WTC11 (cell line): ENCODE measurements at regions not wholly inside any gene's neighbourhood (a gene's known extent, or its start where the extent isn't known, plus 50 kb on each side); places are given as distances from the start of the nearest gene placed in this dataset.

ENCODE experiments used
- ATAC-seq: fragments of 200-7000 bp; cut with Tn5 transposase; 2 replicates; pipeline ENCODE4 v1.10.0; 2021; ENCODE audit warnings: mild to moderate bottlenecking, moderate library complexity
- CTCF ChIA-PET: fragments of 300-600 bp; sonication (Branson Sonifier 250); formaldehyde crosslinking; loops from one replicate; lab custom pipeline; 2021; ENCODE audit warnings: antibody characterized with exemption; lab: Charles Lee
- POLR2A ChIA-PET: fragments of 350-600 bp; sonication (Branson Sonifier 250); formaldehyde crosslinking; loops from one replicate; lab custom pipeline; 2021; ENCODE audit warnings: antibody characterized with exemption; lab: Charles Lee
- DNase-seq: peaks from one replicate; pipeline ENCODE4 v3.0.0; 2021; ENCODE audit warnings: low spot score
- H3K27ac Mint-ChIP-seq: 2 replicates; pipeline ENCODE4 v1.8.0; 2021; ENCODE audit warnings: mixed read lengths
- H3K27me3 Mint-ChIP-seq: 2 replicates; pipeline ENCODE4 v1.8.0; 2021; ENCODE audit warnings: low read depth, mild to moderate bottlenecking, moderate library complexity, mixed read lengths
- H3K36me3 Mint-ChIP-seq: 2 replicates; pipeline ENCODE4 v1.8.0; 2021; ENCODE audit warnings: mixed read lengths
- H3K4me1 Mint-ChIP-seq: 2 replicates; pipeline ENCODE4 v1.8.0; 2022; ENCODE audit warnings: mixed read lengths
- H3K4me3 Mint-ChIP-seq: 2 replicates; pipeline ENCODE4 v1.8.0; 2021; ENCODE audit warnings: mild to moderate bottlenecking, moderate library complexity, mixed read lengths
- H3K9me3 Mint-ChIP-seq: 2 replicates; pipeline ENCODE4 v1.8.0; 2021; ENCODE audit warnings: mixed read lengths
- ATF1 ChIP-seq: sonication (generic); formaldehyde crosslinking; IDR thresholded peaks from 2 replicates; pipeline ENCODE4 v1.8.1; 2023; ENCODE audit warnings: mild to moderate bottlenecking, moderate library complexity, missing genetic modification reagents
- CREB1 ChIP-seq: sonication (generic); formaldehyde crosslinking; IDR thresholded peaks from 2 replicates; pipeline ENCODE4 v1.8.0; 2023; ENCODE audit warnings: mild to moderate bottlenecking, missing genetic modification reagents
- IRF2 ChIP-seq: sonication (generic); formaldehyde crosslinking; IDR thresholded peaks from 2 replicates; pipeline ENCODE4 v1.8.0; 2022; ENCODE audit warnings: low read depth, missing genetic modification reagents, borderline replicate concordance
- KAT7 ChIP-seq: sonication (generic); formaldehyde crosslinking; IDR thresholded peaks from 2 replicates; pipeline ENCODE4 v1.8.1; 2023; ENCODE audit warnings: missing genetic modification reagents, mild to moderate bottlenecking, borderline replicate concordance
- MXD4 ChIP-seq: fragments of 250-450 bp; sonication (Bioruptor Pico); IDR thresholded peaks from 2 replicates; pipeline ENCODE4 v1.8.0; 2021; ENCODE audit warnings: mild to moderate bottlenecking, moderate library complexity, borderline replicate concordance
- NFYB ChIP-seq: sonication (generic); formaldehyde crosslinking; conservative IDR thresholded peaks from 2 replicates; pipeline ENCODE4 v1.8.0; 2022; ENCODE audit warnings: low read depth, missing genetic modification reagents
- SMAD3 ChIP-seq: sonication (generic); formaldehyde crosslinking; IDR thresholded peaks from 2 replicates; pipeline ENCODE4 v1.8.0; 2022; ENCODE audit warnings: missing genetic modification reagents, mild to moderate bottlenecking, borderline replicate concordance
- SOX15 ChIP-seq: fragments of 250-450 bp; sonication (Bioruptor Pico); IDR thresholded peaks from 2 replicates; pipeline ENCODE4 v1.9.0; 2021; ENCODE audit warnings: mild to moderate bottlenecking
- TCF7 ChIP-seq: sonication (generic); formaldehyde crosslinking; IDR thresholded peaks from 2 replicates; pipeline ENCODE4 v1.8.0; 2022; ENCODE audit warnings: mild to moderate bottlenecking, low read depth, missing genetic modification reagents, moderate library complexity
- TEAD1 ChIP-seq: sonication (generic); formaldehyde crosslinking; IDR thresholded peaks from 2 replicates; pipeline ENCODE4 v1.8.0; 2022; ENCODE audit warnings: mild to moderate bottlenecking, missing genetic modification reagents
- ZNF138 ChIP-seq: sonication (generic); formaldehyde crosslinking; conservative IDR thresholded peaks from 2 replicates; pipeline ENCODE4 v1.8.1; 2022; ENCODE audit warnings: mild to moderate bottlenecking, moderate library complexity, missing genetic modification reagents
- ZNF219 ChIP-seq: sonication (generic); formaldehyde crosslinking; IDR thresholded peaks from 2 replicates; pipeline ENCODE4 v1.8.0; 2023; ENCODE audit warnings: missing genetic modification reagents, mild to moderate bottlenecking, borderline replicate concordance
- ZNF232 ChIP-seq: sonication (generic); formaldehyde crosslinking; IDR thresholded peaks from 2 replicates; pipeline ENCODE4 v1.8.0; 2022; ENCODE audit warnings: mild to moderate bottlenecking, missing genetic modification reagents
- ZNF396 ChIP-seq: fragments of 250-450 bp; sonication (Bioruptor Pico); IDR thresholded peaks from 2 replicates; pipeline ENCODE4 v1.8.0; 2021; ENCODE audit warnings: mild to moderate bottlenecking, moderate library complexity, borderline replicate concordance
- TF ChIP-seq, protein P1 (sequence below): sonication (generic); formaldehyde crosslinking; IDR thresholded peaks from 2 replicates; pipeline ENCODE4 v1.8.1; 2023; ENCODE audit warnings: mild to moderate bottlenecking, moderate library complexity, missing genetic modification reagents
- TF ChIP-seq, protein P2 (sequence below): sonication (generic); formaldehyde crosslinking; IDR thresholded peaks from 2 replicates; pipeline ENCODE4 v1.8.1; 2022; ENCODE audit warnings: low read depth, mild to moderate bottlenecking, moderate library complexity, missing genetic modification reagents, borderline replicate concordance
- TF ChIP-seq, protein P3 (sequence below): sonication (generic); formaldehyde crosslinking; IDR thresholded peaks from 2 replicates; pipeline ENCODE4 v1.8.1; 2022; ENCODE audit warnings: mild to moderate bottlenecking, moderate library complexity, missing genetic modification reagents
- TF ChIP-seq, protein P4 (sequence below): sonication (generic); formaldehyde crosslinking; conservative IDR thresholded peaks from 2 replicates; pipeline ENCODE4 v1.8.1; 2022; ENCODE audit warnings: mild to moderate bottlenecking, missing genetic modification reagents
- TF ChIP-seq, protein P5 (sequence below): fragments of 250-450 bp; sonication (Bioruptor Pico); IDR thresholded peaks from 2 replicates; pipeline ENCODE4 v2.1.2; 2022; ENCODE audit warnings: mild to moderate bottlenecking, moderate library complexity
- TF ChIP-seq, protein P6 (sequence below): sonication (generic); formaldehyde crosslinking; IDR thresholded peaks from 2 replicates; pipeline ENCODE4 v1.8.1; 2022; ENCODE audit warnings: low read depth, missing genetic modification reagents, borderline replicate concordance
- TF ChIP-seq, protein P7 (sequence below): fragments of 250-450 bp; sonication (Bioruptor Pico); conservative IDR thresholded peaks from 2 replicates; pipeline ENCODE4 v1.9.0; 2021; ENCODE audit warnings: mild to moderate bottlenecking
- TF ChIP-seq, protein P8 (sequence below): sonication (generic); formaldehyde crosslinking; IDR thresholded peaks from 2 replicates; pipeline ENCODE4 v1.8.1; 2023; ENCODE audit warnings: mild to moderate bottlenecking, missing genetic modification reagents

DNA sequence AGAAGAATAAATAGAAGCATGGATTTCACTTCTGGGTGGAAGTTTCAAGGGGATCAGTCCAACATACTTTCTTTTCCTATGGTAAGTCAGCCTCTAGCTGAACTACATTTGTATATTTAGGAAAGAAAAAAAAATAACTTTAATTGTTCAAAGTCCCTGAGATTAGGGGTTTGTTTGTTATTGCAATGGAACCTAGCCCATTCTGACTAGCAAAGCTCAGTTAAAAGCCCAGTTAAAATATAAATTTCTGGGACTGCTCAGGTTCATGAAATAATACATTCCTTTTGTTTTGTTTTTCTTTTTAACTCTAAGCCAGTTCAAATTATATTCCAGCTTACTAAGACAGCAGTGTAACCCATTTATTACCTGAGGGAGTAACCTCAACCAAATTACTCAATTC is 2069.6 kb upstream of the CELF4 start (continued):
- TF ChIP-seq, protein P1, sequence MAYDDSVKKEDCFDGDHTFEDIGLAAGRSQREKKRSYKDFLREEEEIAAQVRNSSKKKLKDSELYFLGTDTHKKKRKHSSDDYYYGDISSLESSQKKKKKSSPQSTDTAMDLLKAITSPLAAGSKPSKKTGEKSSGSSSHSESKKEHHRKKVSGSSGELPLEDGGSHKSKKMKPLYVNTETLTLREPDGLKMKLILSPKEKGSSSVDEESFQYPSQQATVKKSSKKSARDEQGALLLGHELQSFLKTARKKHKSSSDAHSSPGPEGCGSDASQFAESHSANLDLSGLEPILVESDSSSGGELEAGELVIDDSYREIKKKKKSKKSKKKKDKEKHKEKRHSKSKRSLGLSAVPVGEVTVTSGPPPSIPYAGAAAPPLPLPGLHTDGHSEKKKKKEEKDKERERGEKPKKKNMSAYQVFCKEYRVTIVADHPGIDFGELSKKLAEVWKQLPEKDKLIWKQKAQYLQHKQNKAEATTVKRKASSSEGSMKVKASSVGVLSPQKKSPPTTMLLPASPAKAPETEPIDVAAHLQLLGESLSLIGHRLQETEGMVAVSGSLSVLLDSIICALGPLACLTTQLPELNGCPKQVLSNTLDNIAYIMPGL (CRISPR knock-in tag), result no peak
- no peak for TF ChIP-seq ZNF219 (CRISPR knock-in tag)
- TF ChIP-seq, protein P2, sequence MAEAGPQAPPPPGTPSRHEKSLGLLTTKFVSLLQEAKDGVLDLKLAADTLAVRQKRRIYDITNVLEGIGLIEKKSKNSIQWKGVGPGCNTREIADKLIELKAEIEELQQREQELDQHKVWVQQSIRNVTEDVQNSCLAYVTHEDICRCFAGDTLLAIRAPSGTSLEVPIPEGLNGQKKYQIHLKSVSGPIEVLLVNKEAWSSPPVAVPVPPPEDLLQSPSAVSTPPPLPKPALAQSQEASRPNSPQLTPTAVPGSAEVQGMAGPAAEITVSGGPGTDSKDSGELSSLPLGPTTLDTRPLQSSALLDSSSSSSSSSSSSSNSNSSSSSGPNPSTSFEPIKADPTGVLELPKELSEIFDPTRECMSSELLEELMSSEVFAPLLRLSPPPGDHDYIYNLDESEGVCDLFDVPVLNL (CRISPR knock-in tag), result no peak
- TF ChIP-seq, protein P3, sequence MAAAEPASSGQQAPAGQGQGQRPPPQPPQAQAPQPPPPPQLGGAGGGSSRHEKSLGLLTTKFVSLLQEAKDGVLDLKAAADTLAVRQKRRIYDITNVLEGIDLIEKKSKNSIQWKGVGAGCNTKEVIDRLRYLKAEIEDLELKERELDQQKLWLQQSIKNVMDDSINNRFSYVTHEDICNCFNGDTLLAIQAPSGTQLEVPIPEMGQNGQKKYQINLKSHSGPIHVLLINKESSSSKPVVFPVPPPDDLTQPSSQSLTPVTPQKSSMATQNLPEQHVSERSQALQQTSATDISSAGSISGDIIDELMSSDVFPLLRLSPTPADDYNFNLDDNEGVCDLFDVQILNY (CRISPR knock-in tag), result no peak

DNA sequence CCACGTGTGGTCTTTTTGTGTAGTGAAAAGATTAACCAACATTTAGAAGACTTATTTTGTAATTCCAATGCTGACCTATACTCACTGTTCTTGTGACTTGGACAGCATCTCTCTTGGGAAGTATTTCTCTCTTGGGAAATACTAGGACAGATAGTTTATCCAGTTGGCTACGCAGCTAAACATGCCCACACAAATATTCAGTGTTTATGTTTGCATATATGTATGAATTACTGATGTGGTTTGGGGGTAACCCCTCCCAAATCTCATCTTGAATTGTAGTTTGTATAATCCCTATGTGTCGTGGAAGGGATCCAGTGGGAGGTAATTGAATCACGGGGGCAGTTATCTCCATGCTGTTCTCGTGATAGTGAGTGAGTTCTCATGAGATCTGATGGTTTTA is 2062.3 kb upstream of the CELF4 start:
- ChIA-PET CTCF (interaction anchor here (1.0 kb wide), 1 partner anchor 19 kb away, joined by 3 read pairs; no protein-coding TSS in a partner anchor), POLR2A (no interaction called here)
- H3K4me3 Mint-ChIP-seq, result no peak overlapping the region
- no peaks in the 10 kb centered on the region for H3K36me3 Mint-ChIP-seq
- DNase-seq (no peak), ATAC-seq (no peak)
- no peaks in the 10 kb centered on the region for H3K27me3 Mint-ChIP-seq
- no peaks in the 10 kb centered on the region for H3K9me3 Mint-ChIP-seq
- peaks cover 61% of the 10 kb centered on the region for H3K4me1 Mint-ChIP-seq
- H3K27ac Mint-ChIP-seq, result no peak overlapping the region
- TF ChIP-seq IRF2 (CRISPR knock-in tag), result no peak
- no peak for TF ChIP-seq CREB1 (CRISPR knock-in tag)
- TF ChIP-seq, protein P4, sequence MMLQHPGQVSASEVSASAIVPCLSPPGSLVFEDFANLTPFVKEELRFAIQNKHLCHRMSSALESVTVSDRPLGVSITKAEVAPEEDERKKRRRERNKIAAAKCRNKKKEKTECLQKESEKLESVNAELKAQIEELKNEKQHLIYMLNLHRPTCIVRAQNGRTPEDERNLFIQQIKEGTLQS, result no peak
- TF ChIP-seq TEAD1 (CRISPR knock-in tag), result no peak
- TF ChIP-seq TCF7 (CRISPR knock-in tag), result no peak
- no peak for TF ChIP-seq SMAD3 (CRISPR knock-in tag)
- TF ChIP-seq KAT7 (CRISPR knock-in tag), result no peak
- no peak for TF ChIP-seq MXD4 (CRISPR knock-in tag)
- TF ChIP-seq SOX15, result no peak
- TF ChIP-seq, protein P5, sequence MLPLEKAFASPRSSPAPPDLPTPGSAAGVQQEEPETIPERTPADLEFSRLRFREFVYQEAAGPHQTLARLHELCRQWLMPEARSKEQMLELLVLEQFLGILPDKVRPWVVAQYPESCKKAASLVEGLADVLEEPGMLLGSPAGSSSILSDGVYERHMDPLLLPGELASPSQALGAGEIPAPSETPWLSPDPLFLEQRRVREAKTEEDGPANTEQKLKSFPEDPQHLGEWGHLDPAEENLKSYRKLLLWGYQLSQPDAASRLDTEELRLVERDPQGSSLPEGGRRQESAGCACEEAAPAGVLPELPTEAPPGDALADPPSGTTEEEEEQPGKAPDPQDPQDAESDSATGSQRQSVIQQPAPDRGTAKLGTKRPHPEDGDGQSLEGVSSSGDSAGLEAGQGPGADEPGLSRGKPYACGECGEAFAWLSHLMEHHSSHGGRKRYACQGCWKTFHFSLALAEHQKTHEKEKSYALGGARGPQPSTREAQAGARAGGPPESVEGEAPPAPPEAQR (CRISPR knock-in tag), result no peak
- TF ChIP-seq, protein P6, sequence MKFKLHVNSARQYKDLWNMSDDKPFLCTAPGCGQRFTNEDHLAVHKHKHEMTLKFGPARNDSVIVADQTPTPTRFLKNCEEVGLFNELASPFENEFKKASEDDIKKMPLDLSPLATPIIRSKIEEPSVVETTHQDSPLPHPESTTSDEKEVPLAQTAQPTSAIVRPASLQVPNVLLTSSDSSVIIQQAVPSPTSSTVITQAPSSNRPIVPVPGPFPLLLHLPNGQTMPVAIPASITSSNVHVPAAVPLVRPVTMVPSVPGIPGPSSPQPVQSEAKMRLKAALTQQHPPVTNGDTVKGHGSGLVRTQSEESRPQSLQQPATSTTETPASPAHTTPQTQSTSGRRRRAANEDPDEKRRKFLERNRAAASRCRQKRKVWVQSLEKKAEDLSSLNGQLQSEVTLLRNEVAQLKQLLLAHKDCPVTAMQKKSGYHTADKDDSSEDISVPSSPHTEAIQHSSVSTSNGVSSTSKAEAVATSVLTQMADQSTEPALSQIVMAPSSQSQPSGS (CRISPR knock-in tag), result no peak
- no peak for TF ChIP-seq ZNF138 (CRISPR knock-in tag)
- no peak for TF ChIP-seq ATF1
- TF ChIP-seq ZNF232 (CRISPR knock-in tag), result no peak
- TF ChIP-seq, protein P7, sequence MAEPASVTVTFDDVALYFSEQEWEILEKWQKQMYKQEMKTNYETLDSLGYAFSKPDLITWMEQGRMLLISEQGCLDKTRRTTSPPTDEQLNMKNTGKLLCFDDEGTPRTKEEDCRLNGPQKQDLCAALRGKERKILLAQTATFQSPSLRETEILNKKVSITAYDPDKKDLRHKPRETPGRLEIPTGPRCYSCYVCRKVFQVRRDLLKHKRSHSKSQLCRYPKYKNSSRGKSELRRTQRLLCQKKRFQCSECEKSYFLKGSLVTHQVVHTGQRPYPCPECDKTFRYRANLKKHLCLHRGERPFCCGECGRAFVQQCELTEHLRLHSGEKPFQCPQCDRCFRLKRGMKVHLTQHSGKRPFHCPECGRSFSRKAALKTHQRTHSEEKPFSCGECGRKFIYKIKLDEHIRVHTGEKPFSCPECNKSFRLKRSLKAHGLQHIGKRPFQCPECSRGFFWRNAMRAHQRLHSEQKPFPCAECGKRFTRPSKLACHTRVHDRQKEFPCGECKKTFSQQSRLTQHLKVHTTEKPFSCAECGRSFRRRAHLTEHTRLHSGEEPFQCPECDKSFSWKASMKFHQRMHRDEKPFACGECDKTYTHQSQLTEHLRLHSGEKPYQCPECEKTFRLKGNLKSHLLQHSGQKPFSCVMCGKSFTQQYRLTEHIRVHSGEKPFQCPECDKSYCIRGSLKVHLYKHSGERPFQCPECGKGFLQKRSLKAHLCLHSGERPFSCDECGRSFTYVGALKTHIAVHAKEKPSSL, result no peak
- no peak for TF ChIP-seq NFYB
- TF ChIP-seq, protein P1 (CRISPR knock-in tag), result no peak
- TF ChIP-seq ZNF396, result no peak
- TF ChIP-seq, protein P8, sequence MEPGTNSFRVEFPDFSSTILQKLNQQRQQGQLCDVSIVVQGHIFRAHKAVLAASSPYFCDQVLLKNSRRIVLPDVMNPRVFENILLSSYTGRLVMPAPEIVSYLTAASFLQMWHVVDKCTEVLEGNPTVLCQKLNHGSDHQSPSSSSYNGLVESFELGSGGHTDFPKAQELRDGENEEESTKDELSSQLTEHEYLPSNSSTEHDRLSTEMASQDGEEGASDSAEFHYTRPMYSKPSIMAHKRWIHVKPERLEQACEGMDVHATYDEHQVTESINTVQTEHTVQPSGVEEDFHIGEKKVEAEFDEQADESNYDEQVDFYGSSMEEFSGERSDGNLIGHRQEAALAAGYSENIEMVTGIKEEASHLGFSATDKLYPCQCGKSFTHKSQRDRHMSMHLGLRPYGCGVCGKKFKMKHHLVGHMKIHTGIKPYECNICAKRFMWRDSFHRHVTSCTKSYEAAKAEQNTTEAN (CRISPR knock-in tag), result no peak
